ENCODE measurements at regions not wholly inside any gene's neighbourhood (a gene's known extent, or its start where the extent isn't known, plus 50 kb on each side); places are given as distances from the start of the nearest gene placed in this dataset.

DNA sequence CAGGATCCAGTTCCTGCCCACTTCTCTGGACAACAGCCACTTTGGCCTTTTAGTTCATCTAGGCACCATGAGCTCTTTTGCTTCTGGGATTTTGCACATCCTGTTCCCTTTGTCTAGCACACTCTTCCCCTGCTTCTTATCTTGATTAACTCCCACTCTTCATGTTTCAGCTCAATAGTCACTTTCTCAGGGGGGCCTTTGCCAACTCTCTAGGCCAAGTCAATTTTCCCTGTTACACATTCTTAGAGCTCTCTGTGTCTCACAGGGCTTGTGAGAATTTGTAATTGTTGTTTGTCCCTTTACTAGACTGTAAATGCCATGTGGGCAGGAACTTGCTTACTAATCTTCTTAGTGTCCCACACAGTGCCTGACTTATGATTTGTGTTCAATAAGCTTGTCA, 58.1 kb upstream of the EPB41L1 start:
- DNase-seq (no peak), ATAC-seq (no peak)
- Histone ChIP-seq H3K9me3 (no peaks in the 10 kb centered on the region), H3K4me3 (no peak overlapping the region), H3K27me3 (peaks cover 0 to 35% (median 5%) of the 10 kb centered on the region in 7 donors), H3K36me3 (no peaks in the 10 kb centered on the region), H3K4me1 (peaks cover 7 to 54% (median 37%) of the 10 kb centered on the region in 9 donors), H3K27ac (peak overlapping the region in 1 of 10 donors; percentile 13)
- intact Hi-C loops (cut with DNase I), result loop anchor here in 1 of 10 donors (5.0 kb wide), 1 partner anchor 41 kb away; no protein-coding TSS in a partner anchor
- TF ChIP-seq, protein P1, sequence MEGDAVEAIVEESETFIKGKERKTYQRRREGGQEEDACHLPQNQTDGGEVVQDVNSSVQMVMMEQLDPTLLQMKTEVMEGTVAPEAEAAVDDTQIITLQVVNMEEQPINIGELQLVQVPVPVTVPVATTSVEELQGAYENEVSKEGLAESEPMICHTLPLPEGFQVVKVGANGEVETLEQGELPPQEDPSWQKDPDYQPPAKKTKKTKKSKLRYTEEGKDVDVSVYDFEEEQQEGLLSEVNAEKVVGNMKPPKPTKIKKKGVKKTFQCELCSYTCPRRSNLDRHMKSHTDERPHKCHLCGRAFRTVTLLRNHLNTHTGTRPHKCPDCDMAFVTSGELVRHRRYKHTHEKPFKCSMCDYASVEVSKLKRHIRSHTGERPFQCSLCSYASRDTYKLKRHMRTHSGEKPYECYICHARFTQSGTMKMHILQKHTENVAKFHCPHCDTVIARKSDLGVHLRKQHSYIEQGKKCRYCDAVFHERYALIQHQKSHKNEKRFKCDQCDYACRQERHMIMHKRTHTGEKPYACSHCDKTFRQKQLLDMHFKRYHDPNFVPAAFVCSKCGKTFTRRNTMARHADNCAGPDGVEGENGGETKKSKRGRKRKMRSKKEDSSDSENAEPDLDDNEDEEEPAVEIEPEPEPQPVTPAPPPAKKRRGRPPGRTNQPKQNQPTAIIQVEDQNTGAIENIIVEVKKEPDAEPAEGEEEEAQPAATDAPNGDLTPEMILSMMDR (IDR thresholded peaks at IDR 0.05), result no peak

DNA sequence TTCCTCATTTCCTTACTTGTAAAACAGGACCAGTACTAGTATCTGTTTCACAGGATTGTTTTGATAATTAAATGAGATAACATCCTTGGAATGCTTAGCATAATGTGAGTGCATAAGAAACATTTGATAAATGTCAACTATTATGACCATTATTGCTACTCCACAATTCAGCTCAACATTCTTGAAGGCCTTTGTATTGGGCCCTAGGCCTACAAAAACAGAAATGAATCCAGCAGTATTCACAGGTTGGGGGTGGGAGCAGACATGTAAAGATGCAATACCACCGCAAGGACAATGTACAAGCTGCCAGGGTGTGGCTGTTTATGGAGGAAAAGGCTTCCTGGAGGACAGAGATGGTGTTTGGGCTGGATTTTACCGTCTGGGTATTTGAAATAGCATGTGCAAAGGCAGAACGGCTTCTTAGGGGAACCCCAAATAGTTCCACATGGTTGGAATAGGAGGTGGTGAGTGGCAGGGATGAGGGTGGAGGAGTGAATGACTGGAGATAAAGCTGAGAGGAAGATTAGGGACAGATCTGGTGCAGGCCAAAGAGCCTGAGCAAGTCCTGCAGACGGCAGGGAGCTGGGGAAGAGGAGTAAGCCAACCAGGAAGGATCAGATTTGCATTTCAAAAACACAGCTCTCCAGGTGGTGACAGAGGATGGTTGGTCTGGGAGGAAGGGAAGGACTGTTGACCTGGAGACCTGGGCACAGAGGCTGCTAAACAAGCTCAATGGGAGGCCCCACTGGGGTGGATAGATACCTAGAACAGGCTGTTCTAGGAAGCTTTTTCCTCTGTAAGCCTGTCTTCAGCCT, 57.0 kb upstream of the EPB41L1 start:
- Histone ChIP-seq H3K4me1 (peaks cover 3 to 47% (median 32%) of the 10 kb centered on the region in 9 donors), H3K9me3 (no peaks in the 10 kb centered on the region), H3K27me3 (peaks cover 0 to 24% (median 0%) of the 10 kb centered on the region in 7 donors), H3K4me3 (no peak overlapping the region), H3K36me3 (no peaks in the 10 kb centered on the region), H3K27ac (peak overlapping the region in 4 of 10 donors; percentile 6 to 73 (median 44))
- TF ChIP-seq, protein P1 (IDR thresholded peaks at IDR 0.05), result no peak
- no peak for DNase-seq
- intact Hi-C loops (cut with DNase I), result loop anchor here in 1 of 10 donors (5.0 kb wide), 1 partner anchor 40 kb away; no protein-coding TSS in a partner anchor
- 46 to 47% methylated on average over 4 of the region's 4 CpGs for WGBS, 2 donors
- no peak for ATAC-seq

DNA sequence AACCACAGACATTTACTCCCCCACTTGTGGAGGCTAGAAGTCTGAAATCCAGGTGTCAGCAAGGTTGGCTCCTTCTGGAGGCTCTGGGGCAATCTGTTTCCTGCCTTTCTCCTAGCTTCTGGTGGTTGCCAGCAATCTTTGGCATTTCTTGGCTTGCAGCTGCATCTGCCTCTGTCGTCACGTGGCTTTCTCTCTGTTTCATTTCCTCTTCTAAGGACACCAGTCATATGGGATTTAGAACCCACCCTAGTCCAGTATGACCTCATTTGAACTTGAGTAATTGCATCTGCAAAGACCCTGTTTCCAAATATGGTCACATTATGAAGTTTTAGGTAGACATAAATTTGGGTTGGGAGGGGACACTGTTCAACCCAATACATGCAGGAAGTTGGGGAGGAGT, 56.2 kb upstream of the EPB41L1 start:
- intact Hi-C loops (cut with DNase I), result loop anchor here in 1 of 10 donors (5.0 kb wide), 1 partner anchor 39 kb away; no protein-coding TSS in a partner anchor
- Histone ChIP-seq H3K36me3 (no peaks in the 10 kb centered on the region), H3K27ac (peak overlapping the region in 4 of 10 donors; percentile 6 to 73 (median 44)), H3K4me1 (peaks cover 3 to 48% (median 30%) of the 10 kb centered on the region in 9 donors), H3K4me3 (no peak overlapping the region), H3K9me3 (no peaks in the 10 kb centered on the region), H3K27me3 (peaks cover 0 to 16% (median 0%) of the 10 kb centered on the region in 7 donors)
- peak in 1 of 2 donors; percentile 28 for DNase-seq
- TF ChIP-seq, protein P1 (IDR thresholded peaks at IDR 0.05), result no peak
- 6 to 10% methylated on average over 2 of the region's 2 CpGs for WGBS, 2 donors
- peak in 6 of 8 donors; percentile 20 to 47 (median 43) for ATAC-seq

DNA sequence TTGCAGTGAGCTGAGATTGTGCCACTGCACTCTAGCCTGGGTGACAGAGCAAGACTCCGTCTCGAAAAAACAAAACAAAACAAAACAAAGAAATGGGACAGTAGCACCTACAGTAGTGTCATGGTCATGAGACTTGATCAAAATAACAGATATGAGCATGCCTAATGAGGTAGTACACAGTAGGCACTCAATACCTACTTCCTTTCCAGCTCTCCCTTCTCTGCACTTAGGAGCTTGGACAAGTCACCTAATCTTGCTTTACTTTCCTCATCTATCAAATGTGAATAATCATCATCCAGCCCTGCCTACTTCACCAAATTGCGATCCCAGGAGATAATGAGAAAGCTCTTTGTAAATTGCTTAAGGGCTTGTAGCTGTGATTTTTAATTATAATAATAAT, 55.4 kb upstream of the EPB41L1 start:
- 99% methylated on average over 3 of the region's 3 CpGs for WGBS, 2 donors
- H3K9me3 ChIP-seq, result no peaks in the 10 kb centered on the region
- TF ChIP-seq, protein P1 (IDR thresholded peaks at IDR 0.05), result no peak
- H3K4me3 ChIP-seq, result no peak overlapping the region
- intact Hi-C loops (cut with DNase I), result loop anchor here in 1 of 10 donors (5.0 kb wide), 1 partner anchor 38 kb away; no protein-coding TSS in a partner anchor
- H3K27me3 ChIP-seq, result peaks cover 0 to 9% (median 0%) of the 10 kb centered on the region in 7 donors
- no peak for ATAC-seq
- peaks cover 3 to 46% (median 25%) of the 10 kb centered on the region in 9 donors for H3K4me1 ChIP-seq
- DNase-seq, result no peak
- H3K36me3 ChIP-seq, result no peaks in the 10 kb centered on the region
- peak overlapping the region in 1 of 10 donors; percentile 13 for H3K27ac ChIP-seq
